Naive thymus-derived CD4-positive, alpha-beta T cell (primary cell): ENCODE measurements at regions not wholly inside any gene's neighbourhood (a gene's known extent, or its start where the extent isn't known, plus 50 kb on each side); places are given as distances from the start of the nearest gene placed in this dataset.

Source experiments
- ATAC-seq: fragments of 150-1000 bp; cut with Tn5 transposase; 2 replicates; pipeline ENCODE4 v1.10.0; 2021; ENCODE audit warnings: mild to moderate bottlenecking, moderate library complexity
- CTCF ChIA-PET: fragments of 350-600 bp; sonication (Branson Sonifier 250); formaldehyde crosslinking; loops from one replicate; lab custom pipeline; 2021; ENCODE audit warnings: antibody characterized with exemption; lab: Charles Lee
- POLR2A ChIA-PET: fragments of 350-600 bp; sonication (Branson Sonifier 250); formaldehyde crosslinking; loops from one replicate; lab custom pipeline; 2021; ENCODE audit warnings: antibody characterized with exemption, inconsistent platforms; lab: Charles Lee
- DNase-seq, 9 donors: peaks; one replicate each; pipeline versions ENCODE4 v3.0.0 to v3.0.0-alpha.2; 2020 to 2022; ENCODE audit warnings: mixed read lengths in 1 of 9
- H3K27ac ChIP-seq: one replicate; pipeline ENCODE4 v1.7.0; 2013; ENCODE audit warnings: mild to moderate bottlenecking, low read depth, low read length, moderate library complexity
- H3K27me3 ChIP-seq, 2 donors: one replicate each; pipeline ENCODE4 v1.7.0; 2013; ENCODE audit warnings: low read length in 2 of 2, mild to moderate bottlenecking in 2 of 2, moderate library complexity in 2 of 2; ENCODE audit not compliant: control insufficient read depth in 2 of 2, insufficient read depth in 2 of 2
- H3K36me3 ChIP-seq, 3 experiments: 1 replicate in 2 of 3; 2 replicates in 1 of 3; pipeline ENCODE4 v1.7.0; 2013; ENCODE audit warnings: low read length in 3 of 3, mild to moderate bottlenecking in 3 of 3, moderate library complexity in 1 of 3; ENCODE audit not compliant: insufficient read depth in 3 of 3, control insufficient read depth in 2 of 3
- H3K4me1 ChIP-seq, 2 donors: one replicate each; pipeline ENCODE4 v1.7.0; 2013; ENCODE audit warnings: low read length in 2 of 2, mild to moderate bottlenecking in 2 of 2, moderate library complexity in 1 of 2; ENCODE audit not compliant: control insufficient read depth in 2 of 2, insufficient read depth in 2 of 2
- H3K4me3 ChIP-seq: 2 replicates; pipeline ENCODE4 v1.7.0; 2013; ENCODE audit warnings: mild to moderate bottlenecking, low read length
- H3K9me3 ChIP-seq, 3 experiments: 1 replicate in 2 of 3; 2 replicates in 1 of 3; pipeline ENCODE4 v1.7.0; 2013; ENCODE audit warnings: low read length in 3 of 3; ENCODE audit not compliant: control insufficient read depth in 2 of 3
- H3K27ac Mint-ChIP-seq, 9 donors: one replicate each; pipeline ENCODE4 v1.8.0; 2020 to 2022; ENCODE audit warnings: mixed read lengths in 9 of 9, mild to moderate bottlenecking in 8 of 9, moderate library complexity in 5 of 9, inconsistent platforms in 2 of 9
- H3K27me3 Mint-ChIP-seq, 5 donors: one replicate each; pipeline ENCODE4 v1.8.0; 2021 to 2022; ENCODE audit warnings: mixed read lengths in 5 of 5, mild to moderate bottlenecking in 1 of 5
- H3K36me3 Mint-ChIP-seq, 5 donors: one replicate each; pipeline ENCODE4 v1.8.0; 2020 to 2022; ENCODE audit warnings: mixed read lengths in 5 of 5, mild to moderate bottlenecking in 3 of 5, inconsistent platforms in 1 of 5
- H3K4me1 Mint-ChIP-seq, 7 donors: one replicate each; pipeline ENCODE4 v1.8.0; 2020 to 2022; ENCODE audit warnings: mixed read lengths in 7 of 7, mild to moderate bottlenecking in 3 of 7, inconsistent platforms in 1 of 7
- H3K4me3 Mint-ChIP-seq, 10 donors: one replicate each; pipeline ENCODE4 v1.8.0; 2020 to 2022; ENCODE audit warnings: mild to moderate bottlenecking in 10 of 10, mixed read lengths in 10 of 10, moderate library complexity in 6 of 10, inconsistent platforms in 2 of 10
- H3K9me3 Mint-ChIP-seq, 11 donors: one replicate each; pipeline ENCODE4 v1.8.0; 2020 to 2022; ENCODE audit warnings: mixed read lengths in 11 of 11, mild to moderate bottlenecking in 4 of 11, inconsistent platforms in 1 of 11, moderate library complexity in 1 of 11
- intact Hi-C, 2 donors: fragments of 100-400 bp; cut with micrococcal nuclease; formaldehyde crosslinking; loops; one replicate each; pipeline ENCODE4 v1.15.1; 2023

GRCh38 chr14:42335918-42336317 is 729.2 kb downstream of the LRFN5 start:
- Mint-ChIP-seq H3K36me3 (no peaks in the 10 kb centered on the region), H3K9me3 (peaks cover 0 to 8% (median 2%) of the 10 kb centered on the region in 11 donors), H3K4me3 (no peak overlapping the region), H3K27me3 (no peaks in the 10 kb centered on the region), H3K4me1 (no peaks in the 10 kb centered on the region), H3K27ac (no peak overlapping the region)
- no peak for DNase-seq
- intact Hi-C loops, result no loop called here
- Histone ChIP-seq H3K4me3 (no peak overlapping the region), H3K9me3 (no peaks in the 10 kb centered on the region), H3K4me1 (no peaks in the 10 kb centered on the region), H3K36me3 (no peaks in the 10 kb centered on the region), H3K27ac (no peak overlapping the region), H3K27me3 (no peaks in the 10 kb centered on the region)
- ChIA-PET POLR2A (no interaction called here), CTCF (no interaction called here)
- ATAC-seq, result no peak

GRCh38 chr14:42334931-42335330 is 728.3 kb downstream of the LRFN5 start:
- ChIA-PET CTCF (no interaction called here), POLR2A (no interaction called here)
- Mint-ChIP-seq H3K27ac (no peak overlapping the region), H3K4me3 (no peak overlapping the region), H3K4me1 (no peaks in the 10 kb centered on the region), H3K36me3 (no peaks in the 10 kb centered on the region), H3K9me3 (peaks cover 0 to 8% (median 2%) of the 10 kb centered on the region in 11 donors), H3K27me3 (no peaks in the 10 kb centered on the region)
- ATAC-seq (no peak), DNase-seq (no peak)
- no peaks in the 10 kb centered on the region for H3K9me3 ChIP-seq
- H3K36me3 ChIP-seq, result no peaks in the 10 kb centered on the region
- H3K27ac ChIP-seq, result no peak overlapping the region
- intact Hi-C loops, result no loop called here
- no peaks in the 10 kb centered on the region for H3K27me3 ChIP-seq
- H3K4me1 ChIP-seq, result no peaks in the 10 kb centered on the region
- H3K4me3 ChIP-seq, result no peak overlapping the region

GRCh38 chr14:42323426-42323825 is 716.8 kb downstream of the LRFN5 start:
- Histone ChIP-seq H3K27ac (no peak overlapping the region), H3K27me3 (no peaks in the 10 kb centered on the region), H3K4me1 (no peaks in the 10 kb centered on the region), H3K9me3 (no peaks in the 10 kb centered on the region), H3K36me3 (no peaks in the 10 kb centered on the region), H3K4me3 (no peak overlapping the region)
- ATAC-seq (no peak), DNase-seq (no peak)
- no peaks in the 10 kb centered on the region for H3K36me3 Mint-ChIP-seq
- CTCF ChIA-PET, result no interaction called here
- POLR2A ChIA-PET, result no interaction called here
- no peak overlapping the region for H3K4me3 Mint-ChIP-seq
- peaks cover 0 to 41% (median 9%) of the 10 kb centered on the region in 11 donors for H3K9me3 Mint-ChIP-seq
- intact Hi-C loops, result no loop called here
- no peak overlapping the region for H3K27ac Mint-ChIP-seq
- H3K27me3 Mint-ChIP-seq, result no peaks in the 10 kb centered on the region
- H3K4me1 Mint-ChIP-seq, result peaks cover 0 to 6% (median 0%) of the 10 kb centered on the region in 7 donors

GRCh38 chr14:42322531-42323284 is 716.0 kb downstream of the LRFN5 start:
- H3K27ac ChIP-seq, result no peak overlapping the region
- H3K4me1 Mint-ChIP-seq, result peaks cover 0 to 6% (median 0%) of the 10 kb centered on the region in 7 donors
- no peaks in the 10 kb centered on the region for H3K27me3 Mint-ChIP-seq
- H3K4me3 Mint-ChIP-seq, result no peak overlapping the region
- no peak overlapping the region for H3K27ac Mint-ChIP-seq
- CTCF ChIA-PET, result no interaction called here
- DNase-seq (no peak), ATAC-seq (no peak)
- H3K36me3 ChIP-seq, result no peaks in the 10 kb centered on the region
- H3K4me3 ChIP-seq, result no peak overlapping the region
- POLR2A ChIA-PET, result no interaction called here
- intact Hi-C loops, result no loop called here
- no peaks in the 10 kb centered on the region for H3K4me1 ChIP-seq
- H3K9me3 Mint-ChIP-seq, result peaks cover 0 to 35% (median 10%) of the 10 kb centered on the region in 11 donors
- no peaks in the 10 kb centered on the region for H3K36me3 Mint-ChIP-seq
- H3K27me3 ChIP-seq, result no peaks in the 10 kb centered on the region
- H3K9me3 ChIP-seq, result no peaks in the 10 kb centered on the region

- ChIA-PET CTCF (no interaction called here), POLR2A (no interaction called here)
- no peaks in the 10 kb centered on the region for H3K27me3 ChIP-seq
- DNase-seq (no peak), ATAC-seq (no peak)
- H3K4me3 ChIP-seq, result no peak overlapping the region
- Mint-ChIP-seq H3K4me3 (no peak overlapping the region), H3K4me1 (peaks cover 0 to 2% (median 0%) of the 10 kb centered on the region in 7 donors), H3K27ac (no peak overlapping the region), H3K9me3 (peaks cover 0 to 24% (median 5%) of the 10 kb centered on the region in 11 donors), H3K36me3 (no peaks in the 10 kb centered on the region), H3K27me3 (no peaks in the 10 kb centered on the region)
- no peak overlapping the region for H3K27ac ChIP-seq
- intact Hi-C loops, result no loop called here
- no peaks in the 10 kb centered on the region for H3K36me3 ChIP-seq
- H3K4me1 ChIP-seq, result no peaks in the 10 kb centered on the region
- H3K9me3 ChIP-seq, result no peaks in the 10 kb centered on the region
Measured at GRCh38 chr14:42319996-42320395, 713.3 kb downstream of the LRFN5 start.

- CTCF ChIA-PET, result no interaction called here
- intact Hi-C loops, result no loop called here
Measured at GRCh38 chr14:42316693-42317092, 710.0 kb downstream of the LRFN5 start.

GRCh38 chr14:42311876-42312275 is 705.2 kb downstream of the LRFN5 start:
- no peaks in the 10 kb centered on the region for H3K27me3 Mint-ChIP-seq
- ChIA-PET POLR2A (no interaction called here), CTCF (no interaction called here)
- ATAC-seq, result no peak
- no peaks in the 10 kb centered on the region for H3K4me1 Mint-ChIP-seq
- intact Hi-C loops, result no loop called here
- Histone ChIP-seq H3K27ac (no peak overlapping the region), H3K36me3 (no peaks in the 10 kb centered on the region), H3K27me3 (no peaks in the 10 kb centered on the region), H3K9me3 (peaks cover 0 to 21% (median 0%) of the 10 kb centered on the region in 3 experiments), H3K4me3 (no peak overlapping the region), H3K4me1 (no peaks in the 10 kb centered on the region)
- H3K27ac Mint-ChIP-seq, result no peak overlapping the region
- DNase-seq, result no peak
- H3K4me3 Mint-ChIP-seq, result no peak overlapping the region
- H3K36me3 Mint-ChIP-seq, result peaks cover 0 to under 1% (median 0%) of the 10 kb centered on the region in 5 donors
- H3K9me3 Mint-ChIP-seq, result peaks cover 9 to 55% (median 19%) of the 10 kb centered on the region in 11 donors

More at GRCh38 chr14:42316693-42317092, 710.0 kb downstream of the LRFN5 start:
- Histone ChIP-seq H3K27ac (no peak overlapping the region), H3K36me3 (no peaks in the 10 kb centered on the region), H3K9me3 (no peaks in the 10 kb centered on the region), H3K4me1 (no peaks in the 10 kb centered on the region), H3K4me3 (no peak overlapping the region), H3K27me3 (no peaks in the 10 kb centered on the region)
- ATAC-seq (no peak), DNase-seq (no peak)
- Mint-ChIP-seq H3K27ac (no peak overlapping the region), H3K4me1 (no peaks in the 10 kb centered on the region), H3K9me3 (peaks cover 0 to 20% (median 5%) of the 10 kb centered on the region in 11 donors), H3K4me3 (no peak overlapping the region), H3K27me3 (no peaks in the 10 kb centered on the region), H3K36me3 (no peaks in the 10 kb centered on the region)
- POLR2A ChIA-PET, result no interaction called here
